K562 (cell line): ENCODE measurements at regions not wholly inside any gene's neighbourhood (a gene's known extent, or its start where the extent isn't known, plus 50 kb on each side); places are given as distances from the start of the nearest gene placed in this dataset.
"Not testable (repeated sequence)": the region's sequence is repeated elsewhere in the genome, so short reads cannot be mapped to it uniquely, and the experiment has no call there.

Experiments used
- ATAC-seq: fragments of 200-7000 bp; cut with Tn5 transposase; 3 replicates; pipeline ENCODE4 v1.9.1; 2020; ENCODE audit warnings: moderate library complexity
- BruUV-seq: library from RNA; stranded (reverse); fragments of 400-500 nt; replicated peaks from 2 replicates; lab custom pipeline; 2021; lab: Mats Ljungman, UMichigan
- CTCF ChIA-PET: fragments of 300-600 bp; formaldehyde crosslinking; extraction: SDS; loops from one replicate; lab custom pipeline; 2021; ENCODE audit warnings: low intra/inter-chr PET ratio; lab: Yijun Ruan, JAX
- POLR2A ChIA-PET: fragments of 300-600, 350-650 bp; sonication (Branson Sonifier 250); formaldehyde crosslinking; extraction: SDS; loops from one replicate; lab custom pipeline; 2021; ENCODE audit warnings: antibody characterized with exemption, inconsistent platforms; lab: Yijun Ruan, JAX
- DNase-seq, 4 experiments: peaks; one replicate each; pipeline versions ENCODE4 v3.0.0 to v3.0.0-alpha.2; 2011 to 2018; ENCODE audit warnings: low spot score in 3 of 4, mixed read lengths in 3 of 4; ENCODE audit errors: extremely low read depth in 1 of 4
- FAIRE-seq: peaks from 2 replicates; lab custom pipeline; 2011; peaks lifted over from hg19 to GRCh38; lab: Jason Lieb, UNC
- H2AFZ ChIP-seq: 2 replicates; pipeline ENCODE4 v1.6.0; 2011; ENCODE audit warnings: low read depth, low read length, control low read depth, inconsistent platforms
- H3K27ac ChIP-seq: fragments of 200-600 bp; 3 replicates; pipeline ENCODE4 v1.8.0; 2011; ENCODE audit warnings: low read depth, mild to moderate bottlenecking, control low read depth, inconsistent platforms, low read length, moderate library complexity, mixed read lengths; ENCODE audit errors: extremely low read depth
- H3K27me3 ChIP-seq, 2 experiments: fragments of 300-600 bp in 1 of 2; 2 replicates in 1 of 2; 3 replicates in 1 of 2; pipeline versions ENCODE4 v1.6.0 to v1.8.0; 2011; ENCODE audit warnings: inconsistent platforms in 2 of 2, low read length in 2 of 2, mild to moderate bottlenecking in 1 of 2, mixed read lengths in 1 of 2, moderate library complexity in 1 of 2; ENCODE audit not compliant: control insufficient read depth in 2 of 2, insufficient read depth in 2 of 2
- H3K36me3 ChIP-seq: fragments of 300-600 bp; 3 replicates; pipeline ENCODE4 v1.8.0; 2011; ENCODE audit warnings: mild to moderate bottlenecking, low read length, inconsistent platforms; ENCODE audit not compliant: control insufficient read depth, insufficient read depth
- H3K4me1 ChIP-seq, 2 experiments: fragments of 200-600 bp in 1 of 2; replicated peaks in 1 of 2; 2 replicates in 1 of 2; 3 replicates in 1 of 2; pipeline versions ENCODE4 v1.5.1 to v1.8.0; 2011; ENCODE audit warnings: inconsistent platforms in 2 of 2, low read length in 2 of 2, mild to moderate bottlenecking in 1 of 2, mixed read lengths in 1 of 2, moderate library complexity in 1 of 2; ENCODE audit not compliant: control insufficient read depth in 2 of 2, insufficient read depth in 2 of 2
- H3K4me2 ChIP-seq: 2 replicates; pipeline ENCODE4 v1.6.1; 2011; ENCODE audit warnings: low read length, control low read depth, inconsistent platforms, mixed read lengths; ENCODE audit not compliant: insufficient read depth
- H3K4me3 ChIP-seq: fragments of 200-600 bp; sonication (generic), shearing (Covaris generic); 2 replicates; pipeline ENCODE4 v1.5.1; 2016; ENCODE audit warnings: control low read depth, inconsistent platforms
- H3K79me2 ChIP-seq: fragments of 200-600 bp; 3 replicates; pipeline ENCODE4 v1.8.0; 2011; ENCODE audit warnings: low read length, inconsistent platforms; ENCODE audit not compliant: control insufficient read depth, insufficient read depth
- H3K9ac ChIP-seq, 2 experiments: 2 replicates each; pipeline versions ENCODE4 v1.6.0 to v1.6.1; 2011; ENCODE audit warnings: low read depth in 2 of 2, low read length in 2 of 2, control low read depth in 1 of 2, inconsistent platforms in 1 of 2, mild to moderate bottlenecking in 1 of 2, mixed read lengths in 1 of 2; ENCODE audit not compliant: insufficient read depth in 1 of 2
- H3K9me1 ChIP-seq: one replicate; pipeline ENCODE4 v1.6.0; 2011; ENCODE audit warnings: inconsistent platforms, mild to moderate bottlenecking, low read length, moderate library complexity; ENCODE audit not compliant: control insufficient read depth, insufficient read depth
- H3K9me3 ChIP-seq: replicated peaks from 2 replicates; pipeline ENCODE4 v1.5.1; 2011; ENCODE audit warnings: low read depth, low read length, inconsistent platforms; ENCODE audit not compliant: control insufficient read depth, insufficient read depth
- H4K20me1 ChIP-seq: replicated peaks from 2 replicates; pipeline ENCODE4 v1.6.1; 2011; ENCODE audit warnings: low read length, inconsistent platforms, mixed read lengths; ENCODE audit not compliant: control insufficient read depth, insufficient read depth
- BCL6 ChIP-seq: fragments of 250-450 bp; sonication (Bioruptor Pico); IDR thresholded peaks from 2 replicates; pipeline ENCODE4 v1.4.0; 2020
- WGBS: fragments of 100-300 bp; shearing (Covaris generic); methylation state at CpG from one replicate; pipeline ENCODE4 v1.1.6; 2016; ENCODE audit warnings: low coverage, mixed read lengths; ENCODE audit not compliant: insufficient coverage; ENCODE audit errors: missing lambda C conversion rate; 5-methylcytosine and 5-hydroxymethylcytosine counted together
- in situ Hi-C: fragments of 300-500 bp; cut with MboI; formaldehyde crosslinking; loops from 4 replicates; pipeline ENCODE4 v1.15.0; 2018; ENCODE audit warnings: inconsistent platforms, mixed read lengths
- intact Hi-C: fragments of 100-400 bp; cut with micrococcal nuclease; formaldehyde crosslinking; loops from 2 replicates; pipeline ENCODE4 v1.14.2; 2022

DNA sequence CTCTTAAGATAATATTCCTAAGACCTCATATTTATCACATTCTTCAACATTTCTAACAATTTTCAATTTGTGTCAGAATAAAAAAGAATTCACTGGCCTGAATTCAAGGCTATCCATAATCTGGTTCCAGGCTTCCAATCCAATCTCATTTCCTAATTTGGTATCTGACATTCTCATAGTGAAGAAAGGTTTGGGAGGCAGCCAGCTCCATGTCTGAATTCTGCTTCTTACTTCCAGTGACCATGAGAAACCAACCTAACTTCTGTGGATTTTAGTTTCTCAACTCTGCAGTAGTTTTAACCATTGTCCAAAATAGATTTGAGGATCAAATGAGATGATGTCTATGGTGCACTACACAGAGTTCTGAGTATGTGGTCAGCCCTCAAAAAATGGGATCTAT is 439.1 kb upstream of the GCFC2 start:
- no peak overlapping the region for H2AFZ ChIP-seq
- no peaks in the 10 kb centered on the region for H3K36me3 ChIP-seq
- H4K20me1 ChIP-seq: no peaks in the 10 kb centered on the region
- CTCF ChIA-PET: no interaction called here
- BruUV-seq: no TSS peak
- no peaks in the 10 kb centered on the region for H3K4me1 ChIP-seq
- in situ Hi-C loops: no loop called here
- POLR2A ChIA-PET: no interaction called here
- H3K27ac ChIP-seq: no peak overlapping the region
- no peaks in the 10 kb centered on the region for H3K79me2 ChIP-seq
- no peak for DNase-seq
- no peak for TF ChIP-seq BCL6 (CRISPR knock-in tag)
- no peaks in the 10 kb centered on the region for H3K9me3 ChIP-seq
- H3K4me3 ChIP-seq: no peak overlapping the region
- no peak overlapping the region for H3K4me2 ChIP-seq
- H3K9ac ChIP-seq: no peak overlapping the region
- no peaks in the 10 kb centered on the region for H3K27me3 ChIP-seq
- intact Hi-C loops: no loop called here
- FAIRE-seq: no peak
- ATAC-seq: no peak
- H3K9me1 ChIP-seq: no peaks in the 10 kb centered on the region

- H3K36me3 ChIP-seq, DNase-seq, H4K20me1 ChIP-seq, H3K9me1 ChIP-seq, POLR2A ChIA-PET, H2AFZ ChIP-seq, H3K27me3 ChIP-seq, ATAC-seq, FAIRE-seq, H3K79me2 ChIP-seq, intact Hi-C loops, BruUV-seq, H3K4me3 ChIP-seq, CTCF ChIA-PET, H3K27ac ChIP-seq, H3K9me3 ChIP-seq, H3K4me2 ChIP-seq, H3K4me1 ChIP-seq, H3K9ac ChIP-seq, in situ Hi-C loops: not testable (repeated sequence)
- 54% methylated on average over 2 of the region's 3 CpGs for WGBS
These were observed 428.6 kb upstream of the GCFC2 start for GRCh38 chr2:76139303-76139702.
